IMR-90 (cell line): ENCODE measurements at regions not wholly inside any gene's neighbourhood (a gene's known extent, or its start where the extent isn't known, plus 50 kb on each side); places are given as distances from the start of the nearest gene placed in this dataset.

Source experiments
- ATAC-seq: fragments of 200-7000 bp; cut with Tn5 transposase; 2 replicates; pipeline ENCODE4 v1.9.1; 2020; ENCODE audit warnings: low read depth, mild to moderate bottlenecking, moderate library complexity
- BruUV-seq: library from RNA; stranded (reverse); fragments of 400-500 nt; replicated peaks from 2 replicates; lab custom pipeline; 2021; lab: Mats Ljungman, UMichigan
- CTCF ChIA-PET: fragments of 300-600 bp; formaldehyde crosslinking; extraction: SDS; loops from one replicate; lab custom pipeline; 2021; ENCODE audit warnings: antibody characterized with exemption; lab: Yijun Ruan, JAX
- POLR2A ChIA-PET: fragments of 300-600 bp; sonication (Branson Sonifier 250); formaldehyde crosslinking; loops from one replicate; lab custom pipeline; 2022; ENCODE audit warnings: antibody characterized with exemption; ENCODE audit not compliant: unreplicated experiment; lab: Charles Lee
- DNase-seq: peaks from one replicate; pipeline ENCODE4 v3.0.0; 2013
- H2AFZ ChIP-seq: replicated peaks from 2 replicates; pipeline ENCODE3; 2013; ENCODE audit warnings: low read length, mild to moderate bottlenecking; ENCODE audit not compliant: poor library complexity
- H2AK5ac ChIP-seq: 2 replicates; pipeline ENCODE4 v1.6.1; 2013; ENCODE audit warnings: low read depth, low read length, inconsistent platforms
- H2AK9ac ChIP-seq: replicated peaks from 2 replicates; pipeline ENCODE3; 2013; ENCODE audit warnings: mild to moderate bottlenecking, low read depth, low read length, moderate library complexity; ENCODE audit not compliant: poor library complexity
- H2BK120ac ChIP-seq: 2 replicates; pipeline ENCODE4 v1.6.1; 2013; ENCODE audit warnings: low read depth, low read length, inconsistent platforms
- H2BK15ac ChIP-seq: 3 replicates; pipeline ENCODE4 v1.6.1; 2013; ENCODE audit warnings: low read depth, low read length, inconsistent platforms
- H2BK20ac ChIP-seq: 2 replicates; pipeline ENCODE4 v1.6.1; 2013; ENCODE audit warnings: low read depth, mild to moderate bottlenecking, inconsistent platforms, low read length, moderate library complexity
- H2BK5ac ChIP-seq: 2 replicates; pipeline ENCODE4 v1.6.1; 2013; ENCODE audit warnings: mild to moderate bottlenecking, low read depth, low read length, inconsistent platforms; ENCODE audit not compliant: poor library complexity, severe bottlenecking
- H3K14ac ChIP-seq: replicated peaks from 2 replicates; pipeline ENCODE4 v1.6.1; 2013; ENCODE audit warnings: low read depth, low read length, inconsistent platforms
- H3K18ac ChIP-seq: 2 replicates; pipeline ENCODE4 v1.6.1; 2013; ENCODE audit warnings: low read depth, low read length, control low read depth
- H3K23ac ChIP-seq: 2 replicates; pipeline ENCODE4 v1.6.1; 2013; ENCODE audit warnings: low read depth, low read length, inconsistent platforms
- H3K27ac ChIP-seq: 2 replicates; pipeline ENCODE4 v1.5.1; 2013; ENCODE audit warnings: mild to moderate bottlenecking, control low read depth, low read length; ENCODE audit not compliant: insufficient read depth
- H3K27me3 ChIP-seq: 2 replicates; pipeline ENCODE4 v1.6.1; 2013; ENCODE audit warnings: low read length; ENCODE audit not compliant: control insufficient read depth, insufficient read depth
- H3K36me3 ChIP-seq: 2 replicates; pipeline ENCODE4 v1.6.1; 2013; ENCODE audit warnings: low read length, mixed read lengths; ENCODE audit not compliant: control insufficient read depth, insufficient read depth
- H3K4ac ChIP-seq: 2 replicates; pipeline ENCODE4 v1.6.1; 2013; ENCODE audit warnings: low read depth, low read length, inconsistent platforms
- H3K4me1 ChIP-seq: 2 replicates; pipeline ENCODE4 v1.6.1; 2013; ENCODE audit warnings: low read length, mixed read lengths; ENCODE audit not compliant: control insufficient read depth, insufficient read depth
- H3K4me2 ChIP-seq: 2 replicates; pipeline ENCODE4 v1.6.1; 2013; ENCODE audit warnings: low read depth, mild to moderate bottlenecking, control low read depth, low read length, moderate library complexity
- H3K4me3 ChIP-seq: 2 replicates; pipeline ENCODE4 v1.5.1; 2013; ENCODE audit warnings: low read depth, mild to moderate bottlenecking, control low read depth, low read length, moderate library complexity; ENCODE audit not compliant: insufficient read depth
- H3K56ac ChIP-seq: 2 replicates; pipeline ENCODE4 v1.6.1; 2013; ENCODE audit warnings: low read length, inconsistent platforms; ENCODE audit not compliant: insufficient read depth; ENCODE audit errors: extremely low read depth
- H3K79me1 ChIP-seq, 2 experiments: 2 replicates each; pipeline ENCODE4 v1.6.1; 2013; ENCODE audit warnings: low read length in 2 of 2, inconsistent platforms in 1 of 2, low read depth in 1 of 2
- H3K9ac ChIP-seq: 2 replicates; pipeline ENCODE4 v1.6.1; 2013; ENCODE audit warnings: low read depth, low read length, control low read depth
- H3K9me1 ChIP-seq: 2 replicates; pipeline ENCODE4 v1.6.1; 2013; ENCODE audit warnings: low read length, inconsistent platforms; ENCODE audit not compliant: insufficient read depth
- H3K9me3 ChIP-seq: 2 replicates; pipeline ENCODE4 v1.6.1; 2013; ENCODE audit warnings: low read length; ENCODE audit not compliant: control insufficient read depth, insufficient read depth
- H4K20me1 ChIP-seq: 2 replicates; pipeline ENCODE4 v1.6.1; 2013; ENCODE audit warnings: low read length, inconsistent platforms; ENCODE audit not compliant: insufficient read depth
- H4K5ac ChIP-seq: 2 replicates; pipeline ENCODE4 v1.6.1; 2013; ENCODE audit warnings: mild to moderate bottlenecking, low read depth, low read length, control low read depth
- H4K8ac ChIP-seq, 2 experiments: 2 replicates each; pipeline ENCODE4 v1.6.1; 2013; ENCODE audit warnings: low read depth in 2 of 2, low read length in 2 of 2, control low read depth in 1 of 2, inconsistent platforms in 1 of 2
- H4K91ac ChIP-seq: 2 replicates; pipeline ENCODE4 v1.6.1; 2013; ENCODE audit warnings: low read depth, low read length, inconsistent platforms; ENCODE audit not compliant: insufficient read depth
- BHLHE40 ChIP-seq: fragments of 150-350 bp; IDR thresholded peaks from 2 replicates; pipeline ENCODE4 v1.6.1; 2016; ENCODE audit warnings: mild to moderate bottlenecking, low read depth, low read length
- CEBPB ChIP-seq: IDR thresholded peaks from 2 replicates; pipeline ENCODE4 v1.6.1; 2012; ENCODE audit warnings: low read depth, low read length, improper control_type of control experiment
- CHD1 ChIP-seq: IDR thresholded peaks from 2 replicates; pipeline ENCODE4 v1.6.1; 2012; ENCODE audit warnings: low read depth, low read length, improper control_type of control experiment
- FOS ChIP-seq: fragments of 150-350 bp; IDR thresholded peaks from 2 replicates; pipeline ENCODE4 v1.6.1; 2016; ENCODE audit warnings: low read depth, low read length
- MAZ ChIP-seq: IDR thresholded peaks from 2 replicates; pipeline ENCODE4 v1.6.1; 2012; ENCODE audit warnings: low read depth, mild to moderate bottlenecking, low read length, improper control_type of control experiment, moderate library complexity, borderline replicate concordance
- MXI1 ChIP-seq: IDR thresholded peaks from 2 replicates; pipeline ENCODE4 v1.6.1; 2012; ENCODE audit warnings: low read depth, mild to moderate bottlenecking, low read length, moderate library complexity, borderline replicate concordance
- NFE2L2 ChIP-seq: fragments of 150-350 bp; IDR thresholded peaks from 2 replicates; pipeline ENCODE4 v1.6.1; 2016; ENCODE audit warnings: low read depth, mild to moderate bottlenecking, low read length
- POLR2A ChIP-seq: IDR thresholded peaks from 2 replicates; pipeline ENCODE4 v1.6.1; 2012; ENCODE audit warnings: mild to moderate bottlenecking, low read depth, low read length
- RAD21 ChIP-seq: IDR thresholded peaks from 2 replicates; pipeline ENCODE4 v1.6.1; 2012; ENCODE audit warnings: low read length, improper control_type of control experiment
- RCOR1 ChIP-seq: IDR thresholded peaks from 2 replicates; pipeline ENCODE4 v1.6.1; 2012; ENCODE audit warnings: mild to moderate bottlenecking, low read length, improper control_type of control experiment; ENCODE audit not compliant: insufficient replicate concordance
- RFX5 ChIP-seq: IDR thresholded peaks from 2 replicates; pipeline ENCODE4 v1.8.0; 2012; ENCODE audit warnings: low read depth, mild to moderate bottlenecking, low read length, moderate library complexity
- SMC3 ChIP-seq: fragments of 150-350 bp; IDR thresholded peaks from 2 replicates; pipeline ENCODE4 v1.6.1; 2016; ENCODE audit warnings: low read depth, mild to moderate bottlenecking, antibody characterized with exemption, low read length, moderate library complexity
- USF2 ChIP-seq: fragments of 150-350 bp; IDR thresholded peaks from 2 replicates; pipeline ENCODE4 v1.6.1; 2017; ENCODE audit warnings: mild to moderate bottlenecking, antibody characterized with exemption, low read length, low read depth
- WGBS, 2 experiments: methylation state at CpG; one replicate each; pipeline versions ENCODE4 v1.1.5 to v1.1.7; 2013; ENCODE audit warnings: missing lambda C conversion rate in 2 of 2; ENCODE audit not compliant: insufficient read length in 1 of 2; ENCODE audit errors: extremely low coverage in 2 of 2; 5-methylcytosine and 5-hydroxymethylcytosine counted together
- dilution Hi-C: fragments of 300-500 bp; cut with HindIII; formaldehyde crosslinking; loops from one replicate; pipeline ENCODE4 v1.14.3; 2018; ENCODE audit warnings: low sequenced_read_pairs; ENCODE audit not compliant: unreplicated experiment
- in situ Hi-C: fragments of 300-500 bp; cut with MboI; formaldehyde crosslinking; loops from 3 replicates; pipeline ENCODE4 v1.14.3; 2019; ENCODE audit warnings: low sequenced_read_pairs, inconsistent platforms, mixed read lengths
- intact Hi-C: fragments of 100-400 bp; cut with micrococcal nuclease; formaldehyde crosslinking; loops from 2 replicates; pipeline ENCODE4 v1.10.0; 2022
- TF ChIP-seq, protein P1 (sequence below): conservative IDR thresholded peaks from 2 replicates; pipeline ENCODE4 v1.5.1; 2012; ENCODE audit warnings: mild to moderate bottlenecking, low read depth, low read length, improper control_type of control experiment

DNA sequence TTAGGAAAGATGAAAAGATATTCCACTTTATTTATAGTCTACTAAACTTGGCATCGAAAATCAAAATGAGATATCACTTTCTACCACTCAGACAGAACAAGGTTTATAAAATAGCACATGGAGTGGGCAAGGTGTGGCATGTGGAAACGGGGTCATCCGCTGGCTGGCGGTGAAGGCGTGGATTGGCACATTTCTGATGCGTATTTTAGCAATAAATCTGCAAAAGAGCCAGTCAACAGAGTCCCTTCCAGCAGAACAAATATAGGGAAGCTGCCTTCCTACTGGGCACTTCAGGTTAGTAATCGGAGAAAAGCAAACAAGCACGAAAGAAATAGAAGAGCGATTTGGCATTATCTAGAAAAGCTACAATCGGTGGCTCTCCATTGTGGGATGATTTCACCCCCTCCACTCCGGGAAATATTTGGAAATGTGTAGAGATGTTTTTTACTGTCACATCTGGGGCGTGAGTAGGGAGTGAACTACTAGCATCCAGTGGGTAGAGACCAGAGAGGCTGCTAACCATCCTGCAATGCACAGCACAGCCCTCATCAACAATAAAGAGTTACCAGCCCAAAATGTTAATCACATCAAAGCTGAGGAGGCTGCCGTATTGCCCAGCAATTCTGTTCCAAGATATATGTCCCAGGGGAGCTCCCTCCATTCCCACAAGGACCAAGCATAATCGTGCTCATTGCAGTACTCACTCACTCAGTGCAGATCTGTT is 116.1 kb upstream of the PEG3 start:
- Histone ChIP-seq H3K4me2 (no peak overlapping the region), H3K9ac (no peak overlapping the region), H4K91ac (no peak overlapping the region), H3K14ac (no peak overlapping the region), H2AFZ (no peak overlapping the region), H3K4me3 (no peak overlapping the region), H3K27me3 (no peaks in the 10 kb centered on the region), H3K27ac (no peak overlapping the region), H3K36me3 (no peaks in the 10 kb centered on the region), H3K56ac (no peak overlapping the region), H2BK20ac (no peak overlapping the region), H4K20me1 (no peaks in the 10 kb centered on the region), H3K79me1 (no peaks in the 10 kb centered on the region), H3K4ac (no peak overlapping the region), H2BK120ac (no peak overlapping the region), H4K5ac (no peak overlapping the region), H4K8ac (no peak overlapping the region), H2BK5ac (no peak overlapping the region), H3K23ac (no peak overlapping the region), H2AK5ac (no peak overlapping the region), H3K4me1 (no peaks in the 10 kb centered on the region), H3K18ac (no peak overlapping the region), H3K9me3 (peaks cover 46% of the 10 kb centered on the region), H2BK15ac (no peak overlapping the region), H3K9me1 (no peaks in the 10 kb centered on the region), H2AK9ac (no peak overlapping the region)
- CTCF ChIA-PET = no interaction called here
- intact Hi-C loops = no loop called here
- in situ Hi-C loops = no loop called here
- dilution Hi-C loops = no loop called here
- POLR2A ChIA-PET = no interaction called here
- DNase-seq = no peak
- no TSS peak for BruUV-seq
- 74% methylated on average over 5 of the region's 14 CpGs; no CpG with 5 or more reads in 1 of the 2 experiments for WGBS, 2 experiments
- ATAC-seq = no peak
- no peak for TF ChIP-seq RFX5
- no peak for TF ChIP-seq SMC3
- no peak for TF ChIP-seq CEBPB
- TF ChIP-seq, protein P1, sequence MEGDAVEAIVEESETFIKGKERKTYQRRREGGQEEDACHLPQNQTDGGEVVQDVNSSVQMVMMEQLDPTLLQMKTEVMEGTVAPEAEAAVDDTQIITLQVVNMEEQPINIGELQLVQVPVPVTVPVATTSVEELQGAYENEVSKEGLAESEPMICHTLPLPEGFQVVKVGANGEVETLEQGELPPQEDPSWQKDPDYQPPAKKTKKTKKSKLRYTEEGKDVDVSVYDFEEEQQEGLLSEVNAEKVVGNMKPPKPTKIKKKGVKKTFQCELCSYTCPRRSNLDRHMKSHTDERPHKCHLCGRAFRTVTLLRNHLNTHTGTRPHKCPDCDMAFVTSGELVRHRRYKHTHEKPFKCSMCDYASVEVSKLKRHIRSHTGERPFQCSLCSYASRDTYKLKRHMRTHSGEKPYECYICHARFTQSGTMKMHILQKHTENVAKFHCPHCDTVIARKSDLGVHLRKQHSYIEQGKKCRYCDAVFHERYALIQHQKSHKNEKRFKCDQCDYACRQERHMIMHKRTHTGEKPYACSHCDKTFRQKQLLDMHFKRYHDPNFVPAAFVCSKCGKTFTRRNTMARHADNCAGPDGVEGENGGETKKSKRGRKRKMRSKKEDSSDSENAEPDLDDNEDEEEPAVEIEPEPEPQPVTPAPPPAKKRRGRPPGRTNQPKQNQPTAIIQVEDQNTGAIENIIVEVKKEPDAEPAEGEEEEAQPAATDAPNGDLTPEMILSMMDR = no peak
- TF ChIP-seq RCOR1 = no peak
- TF ChIP-seq FOS = no peak
- no peak for TF ChIP-seq MAZ
- TF ChIP-seq USF2 = no peak
- TF ChIP-seq MXI1 = no peak
- no peak for TF ChIP-seq POLR2A
- TF ChIP-seq NFE2L2 = no peak
- no peak for TF ChIP-seq RAD21
- TF ChIP-seq CHD1 = no peak
- no peak for TF ChIP-seq BHLHE40
